IMR-90 (cell line): ENCODE measurements at regions not wholly inside any gene's neighbourhood (a gene's known extent, or its start where the extent isn't known, plus 50 kb on each side); places are given as distances from the start of the nearest gene placed in this dataset.
A peak's percentile ranks its signal among the peaks of the same experiment; 100 is the strongest.

Experiments used
- ATAC-seq: fragments of 200-7000 bp; cut with Tn5 transposase; 2 replicates; pipeline ENCODE4 v1.9.1; 2020; ENCODE audit warnings: low read depth, mild to moderate bottlenecking, moderate library complexity
- BruUV-seq: library from RNA; stranded (reverse); fragments of 400-500 nt; replicated peaks from 2 replicates; lab custom pipeline; 2021; lab: Mats Ljungman, UMichigan
- CTCF ChIA-PET: fragments of 300-600 bp; formaldehyde crosslinking; extraction: SDS; loops from one replicate; lab custom pipeline; 2021; ENCODE audit warnings: antibody characterized with exemption; lab: Yijun Ruan, JAX
- POLR2A ChIA-PET: fragments of 300-600 bp; sonication (Branson Sonifier 250); formaldehyde crosslinking; loops from one replicate; lab custom pipeline; 2022; ENCODE audit warnings: antibody characterized with exemption; ENCODE audit not compliant: unreplicated experiment; lab: Charles Lee
- DNase-seq: peaks from one replicate; pipeline ENCODE4 v3.0.0; 2013
- H2AFZ ChIP-seq: replicated peaks from 2 replicates; pipeline ENCODE3; 2013; ENCODE audit warnings: low read length, mild to moderate bottlenecking; ENCODE audit not compliant: poor library complexity
- H2AK5ac ChIP-seq: 2 replicates; pipeline ENCODE4 v1.6.1; 2013; ENCODE audit warnings: low read depth, low read length, inconsistent platforms
- H2AK9ac ChIP-seq: replicated peaks from 2 replicates; pipeline ENCODE3; 2013; ENCODE audit warnings: mild to moderate bottlenecking, low read depth, low read length, moderate library complexity; ENCODE audit not compliant: poor library complexity
- H2BK120ac ChIP-seq: 2 replicates; pipeline ENCODE4 v1.6.1; 2013; ENCODE audit warnings: low read depth, low read length, inconsistent platforms
- H2BK15ac ChIP-seq: 3 replicates; pipeline ENCODE4 v1.6.1; 2013; ENCODE audit warnings: low read depth, low read length, inconsistent platforms
- H2BK20ac ChIP-seq: 2 replicates; pipeline ENCODE4 v1.6.1; 2013; ENCODE audit warnings: low read depth, mild to moderate bottlenecking, inconsistent platforms, low read length, moderate library complexity
- H2BK5ac ChIP-seq: 2 replicates; pipeline ENCODE4 v1.6.1; 2013; ENCODE audit warnings: mild to moderate bottlenecking, low read depth, low read length, inconsistent platforms; ENCODE audit not compliant: poor library complexity, severe bottlenecking
- H3K14ac ChIP-seq: replicated peaks from 2 replicates; pipeline ENCODE4 v1.6.1; 2013; ENCODE audit warnings: low read depth, low read length, inconsistent platforms
- H3K18ac ChIP-seq: 2 replicates; pipeline ENCODE4 v1.6.1; 2013; ENCODE audit warnings: low read depth, low read length, control low read depth
- H3K23ac ChIP-seq: 2 replicates; pipeline ENCODE4 v1.6.1; 2013; ENCODE audit warnings: low read depth, low read length, inconsistent platforms
- H3K27ac ChIP-seq: 2 replicates; pipeline ENCODE4 v1.5.1; 2013; ENCODE audit warnings: mild to moderate bottlenecking, control low read depth, low read length; ENCODE audit not compliant: insufficient read depth
- H3K27me3 ChIP-seq: 2 replicates; pipeline ENCODE4 v1.6.1; 2013; ENCODE audit warnings: low read length; ENCODE audit not compliant: control insufficient read depth, insufficient read depth
- H3K36me3 ChIP-seq: 2 replicates; pipeline ENCODE4 v1.6.1; 2013; ENCODE audit warnings: low read length, mixed read lengths; ENCODE audit not compliant: control insufficient read depth, insufficient read depth
- H3K4ac ChIP-seq: 2 replicates; pipeline ENCODE4 v1.6.1; 2013; ENCODE audit warnings: low read depth, low read length, inconsistent platforms
- H3K4me1 ChIP-seq: 2 replicates; pipeline ENCODE4 v1.6.1; 2013; ENCODE audit warnings: low read length, mixed read lengths; ENCODE audit not compliant: control insufficient read depth, insufficient read depth
- H3K4me2 ChIP-seq: 2 replicates; pipeline ENCODE4 v1.6.1; 2013; ENCODE audit warnings: low read depth, mild to moderate bottlenecking, control low read depth, low read length, moderate library complexity
- H3K4me3 ChIP-seq: 2 replicates; pipeline ENCODE4 v1.5.1; 2013; ENCODE audit warnings: low read depth, mild to moderate bottlenecking, control low read depth, low read length, moderate library complexity; ENCODE audit not compliant: insufficient read depth
- H3K56ac ChIP-seq: 2 replicates; pipeline ENCODE4 v1.6.1; 2013; ENCODE audit warnings: low read length, inconsistent platforms; ENCODE audit not compliant: insufficient read depth; ENCODE audit errors: extremely low read depth
- H3K79me1 ChIP-seq, 2 experiments: 2 replicates each; pipeline ENCODE4 v1.6.1; 2013; ENCODE audit warnings: low read length in 2 of 2, inconsistent platforms in 1 of 2, low read depth in 1 of 2
- H3K9ac ChIP-seq: 2 replicates; pipeline ENCODE4 v1.6.1; 2013; ENCODE audit warnings: low read depth, low read length, control low read depth
- H3K9me1 ChIP-seq: 2 replicates; pipeline ENCODE4 v1.6.1; 2013; ENCODE audit warnings: low read length, inconsistent platforms; ENCODE audit not compliant: insufficient read depth
- H3K9me3 ChIP-seq: 2 replicates; pipeline ENCODE4 v1.6.1; 2013; ENCODE audit warnings: low read length; ENCODE audit not compliant: control insufficient read depth, insufficient read depth
- H4K20me1 ChIP-seq: 2 replicates; pipeline ENCODE4 v1.6.1; 2013; ENCODE audit warnings: low read length, inconsistent platforms; ENCODE audit not compliant: insufficient read depth
- H4K5ac ChIP-seq: 2 replicates; pipeline ENCODE4 v1.6.1; 2013; ENCODE audit warnings: mild to moderate bottlenecking, low read depth, low read length, control low read depth
- H4K8ac ChIP-seq, 2 experiments: 2 replicates each; pipeline ENCODE4 v1.6.1; 2013; ENCODE audit warnings: low read depth in 2 of 2, low read length in 2 of 2, control low read depth in 1 of 2, inconsistent platforms in 1 of 2
- H4K91ac ChIP-seq: 2 replicates; pipeline ENCODE4 v1.6.1; 2013; ENCODE audit warnings: low read depth, low read length, inconsistent platforms; ENCODE audit not compliant: insufficient read depth
- BHLHE40 ChIP-seq: fragments of 150-350 bp; IDR thresholded peaks from 2 replicates; pipeline ENCODE4 v1.6.1; 2016; ENCODE audit warnings: mild to moderate bottlenecking, low read depth, low read length
- CEBPB ChIP-seq: IDR thresholded peaks from 2 replicates; pipeline ENCODE4 v1.6.1; 2012; ENCODE audit warnings: low read depth, low read length, improper control_type of control experiment
- CHD1 ChIP-seq: IDR thresholded peaks from 2 replicates; pipeline ENCODE4 v1.6.1; 2012; ENCODE audit warnings: low read depth, low read length, improper control_type of control experiment
- MAZ ChIP-seq: IDR thresholded peaks from 2 replicates; pipeline ENCODE4 v1.6.1; 2012; ENCODE audit warnings: low read depth, mild to moderate bottlenecking, low read length, improper control_type of control experiment, moderate library complexity, borderline replicate concordance
- MXI1 ChIP-seq: IDR thresholded peaks from 2 replicates; pipeline ENCODE4 v1.6.1; 2012; ENCODE audit warnings: low read depth, mild to moderate bottlenecking, low read length, moderate library complexity, borderline replicate concordance
- POLR2A ChIP-seq: IDR thresholded peaks from 2 replicates; pipeline ENCODE4 v1.6.1; 2012; ENCODE audit warnings: mild to moderate bottlenecking, low read depth, low read length
- RFX5 ChIP-seq: IDR thresholded peaks from 2 replicates; pipeline ENCODE4 v1.8.0; 2012; ENCODE audit warnings: low read depth, mild to moderate bottlenecking, low read length, moderate library complexity
- SMC3 ChIP-seq: fragments of 150-350 bp; IDR thresholded peaks from 2 replicates; pipeline ENCODE4 v1.6.1; 2016; ENCODE audit warnings: low read depth, mild to moderate bottlenecking, antibody characterized with exemption, low read length, moderate library complexity
- WGBS, 2 experiments: methylation state at CpG; one replicate each; pipeline versions ENCODE4 v1.1.5 to v1.1.7; 2013; ENCODE audit warnings: missing lambda C conversion rate in 2 of 2; ENCODE audit not compliant: insufficient read length in 1 of 2; ENCODE audit errors: extremely low coverage in 2 of 2; 5-methylcytosine and 5-hydroxymethylcytosine counted together
- dilution Hi-C: fragments of 300-500 bp; cut with HindIII; formaldehyde crosslinking; loops from one replicate; pipeline ENCODE4 v1.14.3; 2018; ENCODE audit warnings: low sequenced_read_pairs; ENCODE audit not compliant: unreplicated experiment
- in situ Hi-C: fragments of 300-500 bp; cut with MboI; formaldehyde crosslinking; loops from 3 replicates; pipeline ENCODE4 v1.14.3; 2019; ENCODE audit warnings: low sequenced_read_pairs, inconsistent platforms, mixed read lengths
- intact Hi-C: fragments of 100-400 bp; cut with micrococcal nuclease; formaldehyde crosslinking; loops from 2 replicates; pipeline ENCODE4 v1.10.0; 2022

- H3K4me1 ChIP-seq, result no peaks in the 10 kb centered on the region
- H2BK120ac ChIP-seq, result no peak overlapping the region
- no peak overlapping the region for H3K23ac ChIP-seq
- H3K79me1 ChIP-seq, result no peaks in the 10 kb centered on the region
- BruUV-seq, result no TSS peak
- no peak overlapping the region for H3K4ac ChIP-seq
- no peak overlapping the region for H2BK5ac ChIP-seq
- no peak overlapping the region for H3K4me3 ChIP-seq
- no peak overlapping the region for H4K8ac ChIP-seq
- dilution Hi-C loops, result no loop called here
- no peak for DNase-seq
- H2BK20ac ChIP-seq, result no peak overlapping the region
- no peaks in the 10 kb centered on the region for H3K36me3 ChIP-seq
- in situ Hi-C loops, result no loop called here
- intact Hi-C loops, result no loop called here
- no peaks in the 10 kb centered on the region for H3K9me1 ChIP-seq
- no peak overlapping the region for H4K5ac ChIP-seq
- H3K27me3 ChIP-seq, result no peaks in the 10 kb centered on the region
- no peak overlapping the region for H3K56ac ChIP-seq
- no peak for ATAC-seq
- WGBS, 2 experiments, result no CpG with 5 or more reads among the region's 10 CpGs
- ChIA-PET CTCF (no interaction called here), POLR2A (no interaction called here)
- no peak overlapping the region for H4K91ac ChIP-seq
- no peak overlapping the region for H3K9ac ChIP-seq
- TF ChIP-seq MAZ, result no peak
- no peak for TF ChIP-seq BHLHE40
- no peak for TF ChIP-seq MXI1
- TF ChIP-seq CEBPB, result no peak
- no peak for TF ChIP-seq POLR2A
- TF ChIP-seq SMC3, result no peak
- TF ChIP-seq CHD1, result no peak
- TF ChIP-seq RFX5, result no peak
- H2AK5ac ChIP-seq, result no peak overlapping the region
- no peak overlapping the region for H3K27ac ChIP-seq
- H3K14ac ChIP-seq, result no peak overlapping the region
- peak overlapping the region; percentile 43 for H2AFZ ChIP-seq
- no peak overlapping the region for H2AK9ac ChIP-seq
- H3K4me2 ChIP-seq, result no peak overlapping the region
- H3K9me3 ChIP-seq, result peaks cover 9% of the 10 kb centered on the region
- no peaks in the 10 kb centered on the region for H4K20me1 ChIP-seq
- H3K18ac ChIP-seq, result no peak overlapping the region
- no peak overlapping the region for H2BK15ac ChIP-seq
Observed at GRCh38 chr4:8792491-8792890, 79.1 kb downstream of the HMX1 start.
